GM04504 (cell line): ENCODE measurements at regions not wholly inside any gene's neighbourhood (a gene's known extent, or its start where the extent isn't known, plus 50 kb on each side); places are given as distances from the start of the nearest gene placed in this dataset.
"Not testable (repeated sequence)": the region's sequence is repeated elsewhere in the genome, so short reads cannot be mapped to it uniquely, and the experiment has no call there.

ENCODE experiments used
- DNase-seq: peaks from one replicate; pipeline ENCODE4 v3.0.0-alpha.2; 2012; ENCODE audit warnings: low read depth

DNA sequence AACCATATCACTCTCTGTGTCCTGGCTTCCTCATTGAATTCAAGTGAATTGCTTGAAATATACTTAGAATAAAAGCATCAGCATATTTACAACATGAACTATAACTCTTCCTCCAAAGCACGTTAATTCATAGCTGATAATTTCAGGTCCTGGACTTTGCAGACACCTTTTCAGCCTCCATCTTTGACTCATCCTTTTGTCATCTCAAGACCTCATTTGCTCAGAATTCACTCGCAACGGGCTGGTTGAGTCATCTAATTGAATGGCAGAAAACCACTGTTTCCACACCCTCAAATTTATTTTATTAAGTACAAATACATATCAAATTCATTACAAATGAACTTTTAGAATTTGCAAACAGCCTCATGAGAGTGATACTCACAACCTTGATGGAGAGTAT is 545.7 kb downstream of the GATA3 start:
- DNase-seq, result no peak

- no peak for DNase-seq
Observed at GRCh38 chr10:8602821-8603220, 548.3 kb downstream of the GATA3 start.

DNA sequence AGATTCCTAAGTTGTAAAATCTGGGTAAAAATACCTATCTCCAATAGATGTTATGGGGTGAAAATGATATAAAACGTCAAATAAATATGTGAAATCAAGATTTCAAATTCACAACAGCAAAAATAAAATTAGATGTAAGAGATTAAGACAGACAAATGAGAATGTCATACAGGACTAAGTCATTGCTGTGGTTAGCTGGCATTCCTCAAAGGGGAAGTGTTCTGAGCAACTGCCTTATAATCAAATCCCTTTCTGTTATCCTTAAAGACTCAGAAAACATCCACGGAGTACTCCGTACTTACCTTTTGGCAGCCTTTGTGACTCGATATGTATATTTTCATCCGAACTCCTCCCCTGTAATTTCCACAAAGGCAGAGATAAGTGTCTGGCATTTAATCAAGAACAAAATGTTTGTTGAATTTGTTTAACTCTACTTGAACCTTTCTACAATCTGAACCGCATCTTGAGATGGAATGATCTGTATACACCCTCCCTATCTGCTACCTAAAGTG is 559.6 kb downstream of the GATA3 start:
- no peak for DNase-seq

DNA sequence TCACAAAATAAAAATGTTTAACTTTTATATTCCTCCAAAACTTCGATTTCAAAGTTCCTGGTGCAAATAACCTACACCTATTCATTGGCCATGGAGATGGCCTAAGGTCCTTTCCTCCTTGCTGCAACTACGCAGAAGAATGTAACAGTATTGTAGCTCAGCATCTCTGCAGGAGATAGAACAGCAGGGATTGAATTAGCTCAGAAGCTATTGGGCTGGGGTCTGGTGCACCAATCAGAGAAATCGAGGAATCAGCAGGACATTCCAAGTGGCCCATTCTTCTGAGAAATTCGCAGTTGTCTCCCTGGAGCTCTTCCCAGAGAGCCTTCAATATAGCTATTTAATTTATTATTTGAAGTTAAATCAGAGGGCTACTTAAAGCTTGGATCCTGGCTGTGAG is 560.6 kb downstream of the GATA3 start:
- no peak for DNase-seq

GRCh38 chr10:8616166-8616565 is 561.7 kb downstream of the GATA3 start:
- DNase-seq, result no peak

DNA sequence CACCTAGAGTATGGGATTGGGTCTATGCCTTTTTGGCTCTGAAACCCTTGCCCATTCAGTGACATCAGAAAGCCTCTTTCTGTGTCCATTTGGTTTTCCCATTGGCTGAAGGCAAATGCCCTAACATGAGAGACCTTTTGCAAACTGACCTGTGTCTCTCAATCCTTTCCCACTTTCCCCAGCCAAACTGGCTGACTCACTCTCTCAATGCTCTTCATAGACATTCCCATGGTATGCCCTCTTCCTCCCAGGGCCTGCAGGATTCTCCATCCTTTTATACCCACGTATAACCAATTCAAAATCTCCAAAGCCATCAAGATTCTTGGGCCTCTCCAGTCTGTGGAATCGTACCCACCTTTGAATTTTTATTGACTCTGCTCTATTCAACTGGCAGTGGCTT is 563.3 kb downstream of the GATA3 start:
- DNase-seq, result no peak

DNA sequence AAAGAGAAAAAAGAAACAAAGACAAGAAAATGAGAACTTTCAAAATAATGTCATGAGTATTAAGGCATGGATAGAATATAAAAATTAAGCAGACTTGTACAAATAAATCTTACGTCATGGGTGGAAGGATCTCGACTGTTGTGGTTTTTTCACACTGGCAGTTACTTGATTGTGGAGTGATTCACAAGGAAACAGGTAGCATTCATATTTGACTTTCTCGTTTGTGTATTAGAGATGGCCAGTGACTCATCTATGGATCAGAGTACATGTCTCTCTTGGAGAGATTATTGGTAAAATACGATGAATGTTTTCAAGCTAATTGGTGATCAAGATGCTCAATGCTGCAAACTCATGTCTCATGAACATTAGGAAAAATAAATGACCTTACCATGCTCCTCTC is 564.3 kb downstream of the GATA3 start:
- no peak for DNase-seq

GRCh38 chr10:8628351-8628750 is 573.9 kb downstream of the GATA3 start:
- DNase-seq, result no peak

DNA sequence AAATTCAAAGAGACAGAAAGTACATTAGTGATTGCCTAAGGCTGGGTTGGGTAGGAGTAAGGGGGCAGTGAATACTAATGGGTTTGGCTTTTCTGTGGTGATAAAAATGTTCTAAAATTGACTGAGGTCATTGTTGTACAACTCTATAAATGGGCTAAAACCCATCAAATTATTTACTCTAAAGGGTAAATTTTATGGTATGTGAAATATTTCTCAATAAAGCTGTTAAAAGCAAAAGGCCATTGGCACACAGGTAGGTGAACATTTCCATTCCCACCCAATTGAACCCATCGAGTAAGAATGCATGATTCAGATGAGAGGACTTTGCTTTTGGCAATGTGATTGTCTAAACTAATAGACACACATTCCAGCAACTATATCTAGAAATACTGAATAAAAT is 579.4 kb downstream of the GATA3 start:
- no peak for DNase-seq

DNA sequence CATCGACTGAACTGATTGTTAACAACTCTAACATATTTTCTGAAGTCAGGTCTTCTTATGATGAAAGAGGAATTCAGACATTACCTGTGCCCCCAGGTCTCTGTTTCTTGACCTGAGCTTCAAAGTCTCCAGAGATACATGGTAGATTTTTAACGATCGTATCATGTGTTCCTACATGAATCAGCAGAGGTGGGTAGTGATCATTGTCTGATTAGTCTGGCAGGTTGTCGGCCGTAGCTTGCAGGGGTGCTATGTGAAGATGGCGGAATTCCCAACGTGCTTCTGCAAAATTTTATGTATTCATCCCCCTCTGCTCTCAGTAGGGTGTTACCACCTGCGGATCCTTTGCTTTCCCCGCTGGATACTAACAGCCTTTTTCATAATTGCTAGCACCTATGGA is 581.9 kb downstream of the GATA3 start:
- DNase-seq, result no peak

DNA sequence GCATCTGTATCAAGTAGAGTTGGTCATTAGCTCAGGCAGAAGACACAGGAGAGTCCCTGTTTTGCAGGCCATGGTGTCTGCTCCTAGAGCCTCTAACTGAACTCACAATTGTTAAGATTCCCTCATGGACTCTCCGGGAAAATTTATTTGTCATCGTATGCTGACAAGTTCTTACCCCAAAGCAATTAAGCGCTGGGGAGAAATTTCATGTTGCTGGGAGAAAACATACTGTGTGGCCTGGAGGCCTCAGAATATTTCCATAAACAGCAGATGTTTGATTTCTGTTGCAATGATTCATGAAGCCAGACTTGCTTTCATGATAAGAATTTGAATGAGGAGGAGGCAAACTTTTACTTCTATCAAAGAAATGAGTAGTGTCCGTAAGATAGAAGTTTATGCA is 583.2 kb downstream of the GATA3 start:
- no peak for DNase-seq

DNA sequence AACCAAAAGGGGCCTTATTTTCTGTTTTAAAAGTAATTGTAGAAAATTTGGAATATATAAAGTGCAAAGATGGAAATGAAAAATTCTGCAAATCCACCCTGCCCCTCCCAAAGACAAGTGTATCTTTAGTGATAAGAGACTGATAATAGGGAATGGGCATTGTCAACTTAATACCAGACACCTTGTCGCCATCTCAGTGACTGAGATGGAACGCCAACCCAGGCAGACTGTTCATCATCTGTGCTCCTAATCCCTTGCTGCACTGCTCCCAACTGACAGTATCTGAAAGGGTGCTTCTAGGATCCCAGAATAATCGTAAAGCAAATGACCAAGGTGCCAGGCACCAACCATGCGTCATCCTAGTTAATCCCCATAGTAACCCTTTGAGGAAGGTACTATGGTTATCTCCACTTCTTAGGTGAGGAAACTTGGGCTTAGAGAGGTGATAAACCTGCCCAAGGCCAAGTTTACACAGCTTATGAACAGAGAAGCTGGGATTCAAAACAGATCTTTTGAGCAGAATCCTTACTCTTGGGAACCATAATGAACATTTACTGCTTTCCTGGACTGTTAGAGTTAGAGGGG is 583.7 kb downstream of the GATA3 start:
- DNase-seq, result no peak

- no peak for DNase-seq
Observed at GRCh38 chr10:8639486-8640185, 585.1 kb downstream of the GATA3 start.

DNA sequence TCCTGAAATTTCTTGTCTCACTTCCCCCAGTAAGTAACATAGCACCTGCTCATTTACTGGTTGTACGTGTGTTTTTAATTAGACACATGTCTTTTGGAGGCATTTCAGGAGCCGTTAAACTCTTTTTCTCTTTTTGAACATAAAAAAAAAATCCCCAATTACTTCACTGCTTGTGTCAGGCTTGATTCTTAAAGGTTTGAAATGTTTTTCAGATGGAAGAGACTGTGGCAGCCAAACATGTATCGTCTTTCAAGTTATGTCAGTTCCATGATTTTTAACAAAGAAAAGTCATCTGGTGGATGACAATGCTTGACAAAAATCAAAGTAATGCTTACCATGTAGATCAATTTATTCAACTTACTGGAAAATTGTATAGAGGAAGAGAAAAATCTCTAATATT is 585.8 kb downstream of the GATA3 start:
- DNase-seq, result no peak

DNA sequence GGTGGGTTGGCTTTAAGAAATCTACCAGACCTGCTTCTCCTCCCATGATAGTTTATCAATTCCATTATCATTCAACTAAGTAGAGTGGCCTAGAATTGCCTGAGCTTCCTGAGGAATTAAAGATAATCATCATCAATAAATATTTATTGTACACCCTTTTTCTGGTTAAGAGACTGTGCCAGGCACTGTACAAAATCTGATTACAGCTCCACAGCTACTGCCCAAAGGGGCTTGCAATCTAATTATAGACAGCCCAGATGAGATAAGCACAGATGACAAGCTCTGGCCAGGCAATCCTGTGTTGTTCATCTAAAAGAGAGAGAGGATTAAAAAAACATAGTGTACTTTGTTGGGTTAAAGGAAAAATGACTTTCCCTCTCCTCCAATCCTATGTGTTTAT is 586.4 kb downstream of the GATA3 start:
- DNase-seq, result no peak

DNA sequence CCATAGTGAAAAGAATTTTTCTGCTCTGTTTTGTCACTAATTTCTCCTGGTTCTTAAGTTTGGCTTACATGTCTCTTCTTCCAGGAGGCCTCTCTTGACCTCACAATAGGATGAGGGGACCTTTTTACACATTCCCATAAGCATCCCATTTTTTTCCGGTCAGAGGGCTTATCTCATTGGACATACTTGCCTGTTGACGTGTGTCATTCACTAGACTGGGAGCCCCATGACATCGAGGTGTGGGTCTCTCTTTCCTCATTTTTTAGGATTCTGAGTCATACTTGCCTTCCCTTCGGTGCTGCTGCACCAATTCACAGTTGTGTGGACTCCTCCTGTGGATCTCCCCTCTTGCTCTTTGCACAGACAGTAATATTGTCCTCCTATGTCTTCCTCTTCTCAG is 601.8 kb downstream of the GATA3 start:
- no peak for DNase-seq

DNA sequence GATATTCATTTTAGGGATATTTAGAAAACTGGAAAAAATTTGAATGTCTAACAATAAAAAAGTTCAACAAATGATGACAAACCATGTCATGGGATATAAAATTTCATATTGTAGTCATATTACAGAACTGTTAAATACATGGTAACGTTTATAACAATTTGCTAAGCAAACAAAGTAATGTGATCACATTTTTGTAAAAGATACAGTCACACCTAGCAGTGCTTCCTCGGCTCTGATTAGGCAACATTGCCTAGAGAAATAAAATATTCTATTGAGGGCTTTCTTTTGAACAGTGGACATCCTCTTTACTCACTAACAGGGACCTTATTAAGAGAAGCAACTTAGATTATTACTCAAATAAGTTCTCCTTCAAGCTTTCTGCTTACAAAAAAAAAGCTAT is 605.5 kb downstream of the GATA3 start:
- DNase-seq, result no peak

GRCh38 chr10:8661886-8662285 is 607.4 kb downstream of the GATA3 start:
- no peak for DNase-seq

DNA sequence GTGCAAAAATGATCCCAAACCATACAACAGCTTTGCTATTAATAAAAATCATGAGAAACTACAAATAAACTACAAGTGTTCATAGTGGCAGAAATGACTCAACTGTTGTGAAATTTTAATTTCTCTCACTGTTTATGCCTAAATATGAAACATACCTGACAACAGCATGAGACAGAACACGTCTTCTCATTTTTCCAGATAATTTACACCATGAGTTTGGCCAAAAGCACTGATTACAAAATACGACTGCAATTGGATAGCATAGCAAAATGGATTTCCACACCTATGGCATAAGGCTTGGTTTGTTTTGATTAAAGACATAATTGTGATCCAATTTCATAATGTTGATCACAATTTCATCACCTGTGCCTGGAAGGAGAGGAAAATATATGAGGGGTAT is 608.6 kb downstream of the GATA3 start:
- no peak for DNase-seq

DNA sequence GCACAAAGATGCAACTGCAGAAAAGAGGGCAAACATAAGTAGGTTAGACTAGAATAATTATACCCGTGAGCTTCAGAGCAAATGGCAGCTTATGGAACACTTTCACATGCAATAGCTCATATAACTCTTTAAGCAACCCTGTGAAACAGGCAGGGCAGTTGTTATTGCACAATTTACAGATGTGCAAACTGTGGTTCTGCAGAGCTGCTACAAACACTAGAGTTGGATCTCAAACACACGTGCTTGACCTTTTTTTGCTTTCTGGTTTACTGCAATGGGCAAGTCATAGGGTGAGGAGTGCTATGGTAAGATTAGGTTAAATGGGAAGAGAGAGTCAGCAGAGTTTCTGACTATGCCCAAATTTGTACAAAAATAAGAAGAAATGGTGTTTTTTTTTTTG is 610.8 kb downstream of the GATA3 start:
- no peak for DNase-seq

GRCh38 chr10:8670461-8670860 is 616.0 kb downstream of the GATA3 start:
- no peak for DNase-seq

GRCh38 chr10:8674230-8674629 is 619.7 kb downstream of the GATA3 start:
- DNase-seq, result no peak

GRCh38 chr10:8677642-8678041 is 623.2 kb downstream of the GATA3 start:
- no peak for DNase-seq

DNA sequence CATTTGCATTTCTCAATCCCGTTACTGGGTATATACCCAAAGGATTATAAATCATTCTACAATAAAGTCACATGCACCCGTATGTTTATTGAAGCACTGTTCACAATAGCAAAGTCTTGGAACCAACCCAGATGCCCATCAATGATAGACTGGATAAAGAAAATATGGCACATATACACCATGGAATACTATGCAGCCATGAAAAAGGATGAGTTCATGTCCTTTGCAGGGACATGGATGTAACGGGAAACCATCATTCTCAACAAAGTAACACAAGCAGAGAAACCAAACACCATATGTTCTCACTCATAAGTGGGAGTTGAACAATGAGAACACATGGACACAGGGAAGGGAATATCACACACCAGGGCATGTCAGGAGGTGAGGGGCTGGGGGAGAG is 630.4 kb downstream of the GATA3 start:
- not testable (repeated sequence) for DNase-seq
